ENCODE measurements at regions not wholly inside any gene's neighbourhood (a gene's known extent, or its start where the extent isn't known, plus 50 kb on each side); places are given as distances from the start of the nearest gene placed in this dataset.

DNA sequence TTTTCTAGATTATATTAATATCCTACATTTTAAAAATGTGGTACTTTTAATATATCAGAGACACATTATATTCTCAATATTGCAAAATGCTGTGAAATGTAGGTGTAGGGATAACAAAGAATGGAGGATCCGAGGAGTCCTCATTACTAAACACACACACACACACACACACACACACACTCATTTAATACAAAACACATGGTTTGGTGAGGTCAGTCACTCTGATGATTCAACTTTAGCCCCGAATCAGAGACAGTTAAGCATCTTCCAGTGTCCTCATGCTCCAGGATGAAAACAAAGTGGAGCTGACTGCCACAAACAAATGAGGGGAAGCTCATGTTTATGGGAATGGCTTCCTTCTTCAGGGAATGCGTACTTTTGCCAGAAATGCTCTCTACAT is 147.5 kb downstream of the CYSLTR2 start:
- Histone ChIP-seq H3K4me2 (ENCODE audit: low read length) (no peak overlapping the region), H3F3A (ENCODE audit: insufficient read depth, low read length, poor library complexity, severe bottlenecking) (no peaks in the 10 kb centered on the region), H3K36me3 (ENCODE audit: insufficient read depth, low read length) (no peaks in the 10 kb centered on the region), H3K9me2 (ENCODE audit: insufficient read depth, low read length) (no peaks in the 10 kb centered on the region), H3K27ac (ENCODE audit: low read length) (no peak overlapping the region), H3K4me3 (ENCODE audit: low read length) (no peak overlapping the region), H3K9ac (ENCODE audit: low read length) (no peak overlapping the region), H2AFZ (ENCODE audit: low read depth, low read length) (no peak overlapping the region), H3K79me2 (replicated peaks; ENCODE audit: insufficient read depth, low read length) (no peaks in the 10 kb centered on the region), H3K9me3 (ENCODE audit: low read length) (no peaks in the 10 kb centered on the region), H3K27me3 (ENCODE audit: insufficient read depth, low read depth, low read length) (no peaks in the 10 kb centered on the region), H4K20me1 (ENCODE audit: insufficient read depth) (no peaks in the 10 kb centered on the region)
- TF ChIP-seq EZH2 (IDR thresholded peaks at IDR 0.05; ENCODE audit: borderline replicate concordance, insufficient read depth, low read length, poor library complexity, severe bottlenecking) (no peak), MXI1 (conservative IDR thresholded peaks at IDR 0.05; ENCODE audit: poor library complexity, severe bottlenecking) (no peak), SMC3 (conservative IDR thresholded peaks at IDR 0.05; ENCODE audit: poor library complexity) (no peak), TAF1 (IDR thresholded peaks at IDR 0.05; ENCODE audit: low read depth) (no peak), EP300 (conservative IDR thresholded peaks at IDR 0.05; ENCODE audit: poor library complexity, severe bottlenecking) (no peak), RAD21 (conservative IDR thresholded peaks at IDR 0.05) (no peak), POLR2AphosphoS5 (IDR thresholded peaks at IDR 0.05) (no peak)
- TF ChIP-seq, protein P1, sequence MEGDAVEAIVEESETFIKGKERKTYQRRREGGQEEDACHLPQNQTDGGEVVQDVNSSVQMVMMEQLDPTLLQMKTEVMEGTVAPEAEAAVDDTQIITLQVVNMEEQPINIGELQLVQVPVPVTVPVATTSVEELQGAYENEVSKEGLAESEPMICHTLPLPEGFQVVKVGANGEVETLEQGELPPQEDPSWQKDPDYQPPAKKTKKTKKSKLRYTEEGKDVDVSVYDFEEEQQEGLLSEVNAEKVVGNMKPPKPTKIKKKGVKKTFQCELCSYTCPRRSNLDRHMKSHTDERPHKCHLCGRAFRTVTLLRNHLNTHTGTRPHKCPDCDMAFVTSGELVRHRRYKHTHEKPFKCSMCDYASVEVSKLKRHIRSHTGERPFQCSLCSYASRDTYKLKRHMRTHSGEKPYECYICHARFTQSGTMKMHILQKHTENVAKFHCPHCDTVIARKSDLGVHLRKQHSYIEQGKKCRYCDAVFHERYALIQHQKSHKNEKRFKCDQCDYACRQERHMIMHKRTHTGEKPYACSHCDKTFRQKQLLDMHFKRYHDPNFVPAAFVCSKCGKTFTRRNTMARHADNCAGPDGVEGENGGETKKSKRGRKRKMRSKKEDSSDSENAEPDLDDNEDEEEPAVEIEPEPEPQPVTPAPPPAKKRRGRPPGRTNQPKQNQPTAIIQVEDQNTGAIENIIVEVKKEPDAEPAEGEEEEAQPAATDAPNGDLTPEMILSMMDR (IDR thresholded peaks at IDR 0.05; ENCODE audit: poor library complexity, severe bottlenecking) = no peak
- TF ChIP-seq, protein P2, sequence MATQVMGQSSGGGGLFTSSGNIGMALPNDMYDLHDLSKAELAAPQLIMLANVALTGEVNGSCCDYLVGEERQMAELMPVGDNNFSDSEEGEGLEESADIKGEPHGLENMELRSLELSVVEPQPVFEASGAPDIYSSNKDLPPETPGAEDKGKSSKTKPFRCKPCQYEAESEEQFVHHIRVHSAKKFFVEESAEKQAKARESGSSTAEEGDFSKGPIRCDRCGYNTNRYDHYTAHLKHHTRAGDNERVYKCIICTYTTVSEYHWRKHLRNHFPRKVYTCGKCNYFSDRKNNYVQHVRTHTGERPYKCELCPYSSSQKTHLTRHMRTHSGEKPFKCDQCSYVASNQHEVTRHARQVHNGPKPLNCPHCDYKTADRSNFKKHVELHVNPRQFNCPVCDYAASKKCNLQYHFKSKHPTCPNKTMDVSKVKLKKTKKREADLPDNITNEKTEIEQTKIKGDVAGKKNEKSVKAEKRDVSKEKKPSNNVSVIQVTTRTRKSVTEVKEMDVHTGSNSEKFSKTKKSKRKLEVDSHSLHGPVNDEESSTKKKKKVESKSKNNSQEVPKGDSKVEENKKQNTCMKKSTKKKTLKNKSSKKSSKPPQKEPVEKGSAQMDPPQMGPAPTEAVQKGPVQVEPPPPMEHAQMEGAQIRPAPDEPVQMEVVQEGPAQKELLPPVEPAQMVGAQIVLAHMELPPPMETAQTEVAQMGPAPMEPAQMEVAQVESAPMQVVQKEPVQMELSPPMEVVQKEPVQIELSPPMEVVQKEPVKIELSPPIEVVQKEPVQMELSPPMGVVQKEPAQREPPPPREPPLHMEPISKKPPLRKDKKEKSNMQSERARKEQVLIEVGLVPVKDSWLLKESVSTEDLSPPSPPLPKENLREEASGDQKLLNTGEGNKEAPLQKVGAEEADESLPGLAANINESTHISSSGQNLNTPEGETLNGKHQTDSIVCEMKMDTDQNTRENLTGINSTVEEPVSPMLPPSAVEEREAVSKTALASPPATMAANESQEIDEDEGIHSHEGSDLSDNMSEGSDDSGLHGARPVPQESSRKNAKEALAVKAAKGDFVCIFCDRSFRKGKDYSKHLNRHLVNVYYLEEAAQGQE (IDR thresholded peaks at IDR 0.05; ENCODE audit: borderline replicate concordance) = no peak

DNA sequence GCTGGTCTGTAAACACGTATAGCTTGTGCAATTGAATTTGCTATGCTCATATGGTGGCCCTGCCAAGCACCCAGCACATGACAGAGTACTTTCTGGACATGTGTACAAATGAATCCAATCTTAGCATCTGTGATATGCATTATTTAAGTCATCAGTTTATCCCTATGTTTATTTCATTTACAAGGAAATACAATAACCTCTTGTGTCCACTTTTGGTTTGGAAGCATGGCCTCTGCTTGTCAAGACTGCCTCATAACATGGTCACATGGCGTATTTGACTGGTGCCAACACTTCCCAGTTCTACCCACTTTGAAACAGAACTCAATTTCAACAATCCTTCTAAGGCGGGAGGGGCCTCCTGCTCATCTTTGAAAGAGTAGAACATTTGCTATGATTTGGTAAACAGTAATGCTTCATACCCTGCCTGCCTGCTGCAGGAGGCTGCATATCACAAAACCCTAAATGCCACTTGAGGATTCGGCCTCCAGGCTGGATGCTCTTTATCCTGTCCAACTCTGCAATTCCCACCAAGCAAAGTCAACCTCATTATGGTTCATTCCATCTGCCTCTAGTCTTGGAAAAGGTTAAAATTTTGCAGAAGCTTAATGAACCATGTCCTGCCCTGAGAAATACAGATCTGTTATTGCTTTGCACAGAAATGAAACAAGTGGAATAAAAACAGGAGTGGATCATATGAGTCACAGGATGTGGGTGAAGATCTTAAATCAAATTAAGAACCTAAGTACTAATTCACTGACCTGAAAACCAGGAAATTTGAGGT is 151.3 kb downstream of the CYSLTR2 start:
- H3F3A ChIP-seq (ENCODE audit: insufficient read depth, low read length, poor library complexity, severe bottlenecking) = no peaks in the 10 kb centered on the region
- H3K9me3 ChIP-seq (ENCODE audit: low read length) = no peaks in the 10 kb centered on the region
- H3K79me2 ChIP-seq (replicated peaks; ENCODE audit: insufficient read depth, low read length) = no peaks in the 10 kb centered on the region
- H4K20me1 ChIP-seq (ENCODE audit: insufficient read depth) = no peaks in the 10 kb centered on the region
- H3K36me3 ChIP-seq (ENCODE audit: insufficient read depth, low read length) = no peaks in the 10 kb centered on the region
- H3K4me3 ChIP-seq (ENCODE audit: low read length) = no peak overlapping the region
- H3K9me2 ChIP-seq (ENCODE audit: insufficient read depth, low read length) = no peaks in the 10 kb centered on the region
- no peak overlapping the region for H2AFZ ChIP-seq (ENCODE audit: low read depth, low read length)
- H3K9ac ChIP-seq (ENCODE audit: low read length) = no peak overlapping the region
- H3K27me3 ChIP-seq (ENCODE audit: insufficient read depth, low read depth, low read length) = no peaks in the 10 kb centered on the region
- no peak overlapping the region for H3K4me2 ChIP-seq (ENCODE audit: low read length)
- no peak overlapping the region for H3K27ac ChIP-seq (ENCODE audit: low read length)
- TF ChIP-seq, protein P1 (IDR thresholded peaks at IDR 0.05; ENCODE audit: poor library complexity, severe bottlenecking) = no peak
- TF ChIP-seq MXI1 (conservative IDR thresholded peaks at IDR 0.05; ENCODE audit: poor library complexity, severe bottlenecking) (no peak), SMC3 (conservative IDR thresholded peaks at IDR 0.05; ENCODE audit: poor library complexity) (no peak), EZH2 (IDR thresholded peaks at IDR 0.05; ENCODE audit: borderline replicate concordance, insufficient read depth, low read length, poor library complexity, severe bottlenecking) (no peak), POLR2AphosphoS5 (IDR thresholded peaks at IDR 0.05) (no peak), TAF1 (IDR thresholded peaks at IDR 0.05; ENCODE audit: low read depth) (no peak), RAD21 (conservative IDR thresholded peaks at IDR 0.05) (no peak), EP300 (conservative IDR thresholded peaks at IDR 0.05; ENCODE audit: poor library complexity, severe bottlenecking) (no peak)
- TF ChIP-seq, protein P2 (IDR thresholded peaks at IDR 0.05; ENCODE audit: borderline replicate concordance) = no peak

All from neural cell (in vitro differentiated cells).